HG03045 (cell line): ENCODE measurements at regions not wholly inside any gene's neighbourhood (a gene's known extent, or its start where the extent isn't known, plus 50 kb on each side); places are given as distances from the start of the nearest gene placed in this dataset.
"Not testable (repeated sequence)": the region's sequence is repeated elsewhere in the genome, so short reads cannot be mapped to it uniquely, and the experiment has no call there.

ENCODE experiments used
- ATAC-seq: cut with Tn5 transposase; IDR thresholded peaks from one replicate; pipeline ENCODE4 v1.9.1; 2021; ENCODE audit warnings: mild to moderate bottlenecking, moderate library complexity; ENCODE audit not compliant: unreplicated experiment

- ATAC-seq: no peak
These were observed 1384.4 kb upstream of the PCDH10 start for GRCh38 chr4:131764730-131765129.

- ATAC-seq: not testable (repeated sequence)
These were observed 1374.7 kb upstream of the PCDH10 start for GRCh38 chr4:131774382-131774781.

GRCh38 chr4:131810565-131810964 lies 1338.5 kb upstream of the PCDH10 start:
- ATAC-seq: not testable (repeated sequence)
